ENCODE measurements at regions not wholly inside any gene's neighbourhood (a gene's known extent, or its start where the extent isn't known, plus 50 kb on each side); places are given as distances from the start of the nearest gene placed in this dataset.

DNA sequence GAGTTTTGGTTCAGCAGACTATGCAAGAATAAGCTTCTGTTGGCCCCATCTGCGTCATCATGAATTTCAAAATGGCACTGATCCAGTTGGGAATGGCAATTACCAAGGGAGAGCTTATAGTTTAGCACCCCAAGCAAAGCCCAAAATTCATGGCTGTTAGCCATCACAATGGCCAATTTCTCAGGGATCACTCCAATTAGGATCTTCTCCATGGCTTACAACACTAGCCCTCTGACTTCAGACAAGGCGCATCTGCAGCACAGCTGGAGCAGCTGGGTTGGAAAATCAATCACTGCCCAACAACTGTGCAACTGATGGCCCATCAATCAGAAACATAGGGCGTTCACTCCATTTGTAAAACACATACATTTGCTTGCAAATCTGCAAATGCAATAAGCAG lies 273.6 kb downstream of the SRBD1 start:
- no peak for DNase-seq

- DNase-seq = no peak
Measured at GRCh38 chr2:45334205-45334604, 276.9 kb downstream of the SRBD1 start.

DNA sequence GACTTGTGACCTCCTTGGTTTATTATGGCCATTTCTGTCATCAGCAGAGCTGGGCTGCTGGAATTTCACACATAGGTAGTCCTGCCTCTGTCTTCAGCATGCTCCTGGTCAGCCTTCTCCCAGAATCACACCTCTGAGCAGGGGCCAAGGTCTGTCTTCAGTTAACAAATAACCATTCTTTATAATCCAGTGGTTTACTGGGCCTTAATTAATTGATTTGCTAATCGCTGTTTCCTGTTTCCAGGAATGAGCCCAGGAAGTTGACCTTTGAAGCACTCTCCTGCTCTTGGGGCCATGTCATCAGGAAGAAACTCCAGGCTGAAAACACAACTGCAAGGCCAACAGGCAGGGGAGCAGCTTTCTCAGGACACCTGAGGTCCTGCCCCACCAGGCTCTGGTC lies 278.5 kb downstream of the SRBD1 start:
- no peak for DNase-seq

GRCh38 chr2:45332094-45332493 lies 279.0 kb downstream of the SRBD1 start:
- no peak for DNase-seq

DNA sequence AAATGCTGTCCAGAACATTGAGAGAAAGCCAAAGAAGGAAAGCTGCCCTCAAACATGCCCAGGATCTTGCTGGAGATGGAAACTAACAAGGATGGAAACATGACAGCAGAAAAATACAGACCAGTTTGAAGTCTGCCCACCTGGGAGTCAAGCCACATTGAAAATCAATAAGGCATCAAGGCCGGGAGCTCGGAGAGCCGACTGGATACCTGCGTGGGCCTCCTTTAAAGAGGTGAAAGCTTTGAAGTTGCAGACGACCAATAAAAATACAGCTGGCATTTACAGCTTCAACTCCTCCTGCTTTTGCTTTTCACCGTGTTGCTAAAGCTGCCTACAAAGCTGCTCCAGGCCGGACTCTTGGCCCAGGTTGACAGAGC lies 279.7 kb downstream of the SRBD1 start:
- DNase-seq = no peak

DNA sequence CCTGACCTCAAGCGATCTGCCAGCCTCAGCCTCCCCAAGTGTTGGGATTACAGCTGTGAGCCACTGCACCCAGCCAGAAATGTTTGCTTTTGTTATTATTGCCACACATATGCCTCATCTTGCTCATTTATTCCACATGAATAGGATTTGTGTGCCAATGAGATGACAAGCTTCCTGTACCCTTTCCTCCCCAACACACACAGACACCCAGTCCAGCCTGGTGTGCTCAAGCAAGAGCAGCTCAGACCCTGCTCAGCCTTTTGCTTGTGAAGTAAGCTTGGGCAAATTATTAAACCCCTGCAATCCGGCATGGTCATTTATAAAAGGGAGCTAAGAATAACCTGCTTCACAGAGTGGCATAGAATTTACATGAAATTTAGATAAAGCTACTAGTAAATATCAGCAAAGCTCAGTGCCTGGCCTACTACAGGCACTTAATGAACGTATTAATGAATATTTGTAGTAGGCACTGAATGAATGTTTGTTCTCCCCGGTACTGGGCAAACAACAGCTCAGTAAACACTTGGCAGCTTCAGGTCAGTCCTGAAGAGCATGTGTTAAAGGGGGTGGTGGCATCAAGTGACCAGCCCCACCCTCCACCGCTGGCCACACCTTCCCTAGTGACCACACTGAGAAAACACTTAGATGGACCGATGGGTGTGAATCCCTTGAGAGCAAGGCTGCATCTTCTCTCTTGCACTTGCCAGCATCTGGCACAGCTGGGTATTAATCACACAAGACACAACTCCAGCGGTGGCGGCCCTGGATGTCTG lies 280.2 kb downstream of the SRBD1 start:
- DNase-seq = no peak

- no peak for DNase-seq
Measured at GRCh38 chr2:45330108-45330507, 281.0 kb downstream of the SRBD1 start.

DNA sequence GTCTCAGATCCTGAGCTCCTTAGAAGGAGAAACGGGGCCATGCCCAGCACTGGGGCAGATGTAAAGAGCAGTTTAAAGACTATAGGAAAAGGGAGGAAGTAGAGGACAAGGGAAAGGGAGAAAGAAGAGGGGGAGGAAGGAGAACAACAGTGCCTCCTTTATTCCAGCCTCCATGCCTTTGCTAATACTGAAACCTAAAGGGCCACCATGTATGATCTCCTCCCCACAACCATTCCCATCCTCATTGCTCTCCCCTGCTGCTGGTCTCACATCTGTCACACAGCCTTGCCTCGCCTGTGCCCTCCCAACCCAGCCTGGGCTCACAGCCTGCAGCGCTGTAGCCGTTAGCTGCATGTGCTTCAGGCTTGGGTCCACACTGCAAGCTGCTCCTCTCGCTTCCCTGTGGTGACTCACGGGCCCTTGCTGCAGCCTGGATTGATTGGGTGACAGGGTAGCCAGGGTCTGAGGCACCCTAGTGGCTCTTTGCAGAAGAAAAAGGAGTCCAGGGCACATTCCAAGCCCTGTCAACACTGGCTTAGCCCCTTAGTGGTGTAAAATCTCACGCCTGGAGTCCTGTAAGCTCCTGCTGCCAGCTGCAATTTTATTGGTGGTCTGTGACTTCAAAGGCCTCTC lies 281.9 kb downstream of the SRBD1 start:
- no peak for DNase-seq

DNA sequence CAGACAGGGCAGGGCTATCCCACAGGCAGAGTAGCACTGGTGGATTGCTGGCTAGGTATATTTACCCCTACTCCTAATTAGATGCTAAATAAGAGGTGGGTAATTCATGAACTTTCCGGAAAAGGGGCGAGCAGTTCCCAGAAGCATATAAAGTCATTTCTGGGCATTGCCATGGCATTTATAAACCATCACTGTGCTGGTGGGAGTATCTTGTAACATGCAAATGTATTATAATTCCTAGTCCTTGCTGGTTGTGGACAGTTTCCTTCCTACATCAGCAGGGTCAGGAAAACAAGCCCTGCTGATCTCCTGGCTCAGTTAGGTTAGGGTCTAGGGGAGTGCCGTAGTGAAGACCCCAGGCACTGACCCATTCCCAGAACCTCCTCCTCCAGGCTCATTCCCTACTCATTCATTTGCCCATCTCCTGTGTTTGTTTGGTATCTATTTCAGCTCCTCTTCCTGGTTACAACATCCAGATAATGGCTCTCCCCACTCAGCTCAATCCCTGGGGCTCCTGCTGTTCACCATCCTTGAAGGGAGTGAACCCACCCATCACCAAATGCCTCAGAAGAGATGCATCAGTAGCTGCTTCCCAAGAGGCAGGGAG lies 282.7 kb downstream of the SRBD1 start:
- DNase-seq = no peak

- DNase-seq = no peak
Measured at GRCh38 chr2:45323344-45323743, 287.7 kb downstream of the SRBD1 start.

DNA sequence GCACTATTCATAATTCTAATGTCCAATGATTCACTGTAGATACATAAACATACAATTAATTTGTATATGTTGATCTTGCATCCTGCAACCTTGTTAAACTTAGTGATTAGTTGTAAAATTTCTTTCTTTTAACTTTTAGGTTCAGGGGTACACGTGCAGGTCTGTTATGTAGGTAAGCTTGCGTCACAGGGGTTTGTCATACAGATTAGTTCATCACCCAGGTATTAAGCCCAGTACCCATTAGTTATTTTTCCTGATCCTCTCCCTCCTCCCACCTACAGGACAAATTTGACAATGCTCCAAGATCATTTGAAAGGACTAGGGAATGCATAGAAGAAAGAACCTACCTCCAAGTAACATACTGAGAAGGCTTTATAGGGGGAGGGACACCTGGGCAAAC lies 290.1 kb downstream of the SRBD1 start:
- no peak for DNase-seq

DNA sequence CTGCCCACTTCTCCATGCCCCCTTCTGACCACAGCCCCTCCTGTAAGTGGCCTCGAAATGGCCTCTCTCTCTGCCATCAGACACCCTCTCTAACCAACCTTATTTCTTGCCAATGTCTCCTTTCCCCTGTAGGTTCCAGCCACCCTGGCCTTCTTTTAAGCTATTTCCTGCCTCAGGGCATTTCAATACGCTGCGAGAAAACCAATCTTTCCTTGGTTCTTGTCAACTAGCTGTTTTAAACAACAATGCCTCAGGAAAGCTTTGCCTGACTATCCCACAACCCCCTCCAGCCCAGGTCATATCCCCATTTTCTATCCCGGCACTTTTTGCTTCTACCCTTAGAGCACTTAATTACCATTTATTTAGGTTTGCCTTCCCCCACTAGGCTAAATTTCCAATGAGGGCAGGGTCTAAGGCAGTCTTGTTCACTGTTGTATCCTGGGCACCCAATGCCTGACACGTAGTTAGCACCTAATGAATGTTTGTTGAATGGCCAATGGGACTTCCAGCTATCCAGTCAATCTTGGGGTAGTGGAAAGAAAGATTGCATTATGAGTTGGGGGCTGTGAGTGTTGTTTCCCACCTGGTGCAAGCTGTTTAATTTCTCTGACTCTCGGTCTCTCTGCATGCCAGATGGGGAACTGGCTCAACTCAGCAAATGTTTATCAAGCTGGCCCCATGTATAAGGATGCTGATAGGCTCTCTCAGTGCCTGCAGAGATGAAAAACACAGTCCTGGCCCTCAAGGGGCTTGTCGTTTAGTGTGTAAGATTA lies 291.2 kb downstream of the SRBD1 start:
- DNase-seq = no peak

DNA sequence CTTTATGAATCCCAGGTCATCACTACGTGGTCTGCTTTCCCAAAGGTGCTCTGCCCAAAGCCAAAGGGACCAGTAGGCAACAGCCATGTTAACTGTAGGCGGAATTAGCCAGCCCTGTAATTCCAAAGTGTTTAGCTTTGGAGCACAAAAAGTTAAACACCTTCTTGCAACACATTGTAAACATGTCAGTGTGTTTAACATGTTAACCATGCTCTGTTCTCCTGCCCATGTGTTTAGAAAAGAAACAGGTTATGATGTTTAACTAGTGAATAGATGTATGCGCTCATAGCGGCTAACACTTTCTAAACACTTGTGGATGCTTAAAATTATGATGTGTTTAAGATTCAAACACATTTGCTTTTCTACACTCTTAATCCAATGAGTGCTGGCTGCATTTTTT lies 292.4 kb downstream of the SRBD1 start:
- DNase-seq = no peak

DNA sequence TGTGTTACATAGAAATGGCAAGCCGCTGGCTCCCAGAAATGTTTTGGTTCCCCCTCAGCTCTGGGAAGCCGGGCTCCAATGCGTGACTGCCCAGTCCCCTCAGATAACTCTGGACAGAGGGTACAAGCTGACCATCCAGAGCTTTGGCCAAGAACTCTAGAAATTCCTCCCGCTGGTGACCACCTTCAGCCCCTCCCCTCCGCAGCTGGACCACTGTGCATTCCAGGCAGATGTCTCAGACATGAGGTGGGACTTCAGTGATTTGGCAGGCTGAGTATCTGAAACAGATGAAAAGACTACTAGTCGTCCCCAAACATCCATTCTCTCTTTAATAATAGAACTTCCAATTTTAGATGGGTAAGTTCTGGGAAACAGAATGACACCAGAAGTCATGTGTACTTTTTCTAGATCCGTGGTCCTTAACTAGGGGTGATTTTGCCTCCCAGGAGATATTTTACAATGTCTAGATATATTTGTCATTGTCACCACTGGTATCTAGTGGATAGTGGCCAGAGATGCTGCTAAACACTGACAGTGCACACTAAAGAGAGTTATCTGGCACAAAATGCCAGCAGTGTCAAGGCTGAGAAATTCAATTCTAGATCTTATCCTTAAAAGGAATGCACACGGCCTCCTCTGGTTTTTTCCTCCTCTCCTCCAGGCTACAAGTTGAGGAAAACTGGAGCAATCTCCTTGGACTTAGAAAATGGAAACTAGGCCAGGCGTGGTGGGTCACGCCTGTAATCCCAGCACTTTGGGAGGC lies 294.3 kb downstream of the SRBD1 start:
- DNase-seq = no peak

GRCh38 chr2:45315861-45316260 lies 295.2 kb downstream of the SRBD1 start:
- DNase-seq = no peak

GRCh38 chr2:45312275-45312674 lies 298.8 kb downstream of the SRBD1 start:
- DNase-seq = no peak

- DNase-seq = no peak
Measured at GRCh38 chr2:45311559-45311958, 299.5 kb downstream of the SRBD1 start.

- no peak for DNase-seq
Measured at GRCh38 chr2:45307147-45307546, 297.9 kb upstream of the SIX2 start.

DNA sequence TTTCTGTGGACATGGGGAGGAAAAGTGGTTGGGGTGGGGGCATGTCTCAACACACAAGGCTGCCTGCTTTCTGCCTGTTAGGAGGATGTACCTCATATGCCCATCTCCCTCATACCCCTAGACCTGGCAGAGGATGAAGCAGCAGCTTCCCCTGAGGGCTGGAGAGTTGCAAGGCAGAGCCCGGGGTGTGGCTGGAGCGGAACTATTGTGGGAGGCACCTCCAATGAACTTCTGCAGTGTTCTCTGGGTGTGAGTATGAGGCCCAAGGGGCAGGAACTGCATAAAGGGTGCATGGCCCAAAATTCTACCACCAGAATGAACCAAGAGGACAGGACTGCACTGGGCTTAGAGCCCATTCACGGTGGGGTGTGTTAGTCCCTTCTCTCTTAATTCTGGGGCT lies 296.3 kb upstream of the SIX2 start:
- DNase-seq = no peak

DNA sequence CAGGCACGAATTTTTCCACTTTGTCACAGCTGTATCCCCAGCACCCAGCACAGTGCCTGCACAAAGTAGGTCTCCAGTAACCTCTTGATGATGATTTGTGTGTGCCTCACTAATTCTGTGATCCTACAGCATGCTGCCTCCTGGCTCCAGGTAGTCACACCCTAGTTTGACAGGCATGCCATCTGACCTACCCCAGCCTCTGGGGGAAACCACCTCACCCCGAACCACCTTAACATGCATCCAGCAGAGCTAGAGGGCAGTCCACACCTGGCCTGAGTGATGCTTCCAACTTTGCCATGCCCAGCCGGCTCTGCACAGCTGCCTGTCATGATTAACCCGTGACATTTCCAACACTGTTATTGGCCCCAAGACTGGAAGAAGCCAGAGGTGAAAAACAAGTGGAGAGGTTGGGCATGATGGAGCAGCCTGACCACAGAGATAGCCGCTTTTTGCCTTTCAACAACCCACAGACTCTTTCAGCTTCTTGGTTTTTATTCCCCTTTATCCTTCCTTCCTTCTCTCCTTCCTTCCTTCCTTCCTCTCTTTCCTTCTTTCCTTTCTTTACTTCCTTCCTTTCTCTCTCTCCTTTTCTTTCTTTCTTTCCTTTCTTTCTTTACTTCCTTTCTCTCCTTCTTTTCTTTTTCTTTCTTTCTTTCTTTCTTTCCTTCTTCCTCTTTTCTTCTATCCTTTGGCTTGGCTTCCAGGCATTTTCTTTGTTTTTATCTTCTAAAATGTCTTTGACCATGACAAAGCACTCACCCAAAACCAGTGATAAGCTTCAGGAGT lies 294.4 kb upstream of the SIX2 start:
- no peak for DNase-seq

DNA sequence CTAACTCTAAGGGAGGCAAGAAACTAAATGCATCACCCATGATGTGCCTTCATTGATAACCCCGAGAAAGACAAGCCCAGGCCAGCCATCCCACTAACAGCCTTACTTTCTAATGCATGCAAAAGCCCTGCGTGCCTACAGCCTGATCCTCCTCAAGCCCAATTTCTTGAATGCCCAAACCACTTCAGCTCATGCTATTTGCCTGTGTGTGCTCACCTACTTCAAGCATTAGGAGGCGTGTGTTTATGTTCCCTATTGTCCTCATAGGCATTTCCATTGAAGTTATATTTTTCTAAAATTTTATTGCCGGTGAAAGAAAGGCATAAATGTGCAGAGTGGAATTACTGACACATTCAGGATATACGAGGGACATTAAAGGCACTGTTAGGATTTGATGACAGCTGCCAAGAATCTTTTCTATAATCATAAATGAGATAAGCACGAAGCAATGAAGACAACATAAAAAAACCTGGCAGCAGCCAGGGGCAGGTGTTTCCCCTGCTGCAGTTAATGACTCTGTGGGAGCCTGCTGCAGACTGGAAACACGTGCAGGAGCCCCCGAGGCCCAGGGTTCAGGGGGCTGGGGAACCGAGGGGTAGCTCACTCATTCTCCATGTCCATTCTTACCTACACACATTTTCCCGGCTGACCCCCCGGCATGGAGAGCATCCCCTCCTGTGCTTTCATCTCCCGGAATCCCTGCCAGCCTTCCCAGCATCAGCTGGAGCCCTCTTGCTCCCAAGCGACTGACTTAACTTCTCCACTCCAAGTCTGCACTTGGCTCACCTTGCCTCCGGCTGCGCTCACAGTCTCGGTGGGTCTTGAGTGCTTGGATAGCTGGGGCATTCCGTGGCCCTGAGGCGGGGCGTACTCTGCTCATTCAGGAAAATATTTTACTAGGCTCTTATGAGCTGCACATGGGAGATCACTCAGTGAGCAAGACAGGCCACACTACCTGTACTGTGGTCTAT lies 292.3 kb upstream of the SIX2 start:
- DNase-seq = no peak

All from stimulated activated CD4-positive, alpha-beta T cell treated with anti-CD3 and anti-CD28 coated beads, Interleukin-15, amount 100 ng/mL, for 24 hours (primary cell).